ENCODE measurements at regions not wholly inside any gene's neighbourhood (a gene's known extent, or its start where the extent isn't known, plus 50 kb on each side); places are given as distances from the start of the nearest gene placed in this dataset.

DNA sequence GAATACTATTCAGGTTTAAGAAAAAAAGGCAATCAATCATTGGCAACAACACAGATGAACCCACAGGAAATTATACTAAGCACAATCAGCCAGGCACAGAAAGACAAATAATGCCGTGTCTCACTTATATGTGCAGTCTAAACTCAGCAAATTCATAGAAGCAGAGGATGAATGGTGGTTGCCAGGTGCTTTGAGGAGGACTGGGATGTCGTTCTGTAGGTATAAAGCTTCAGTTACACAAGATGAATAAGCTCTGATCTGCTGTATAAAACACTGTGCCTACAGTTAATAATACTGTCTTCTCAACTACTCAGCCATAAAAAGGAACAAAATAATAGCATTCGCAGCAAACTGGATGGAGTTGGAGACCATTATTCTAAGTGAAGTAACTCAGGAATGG lies 324.8 kb upstream of the HSFY2 start:
- H3K27ac ChIP-seq, result no peak overlapping the region
- no peak for TF ChIP-seq ZFX (IDR thresholded peaks at IDR 0.05; ENCODE audit: borderline replicate concordance)
- TF ChIP-seq, protein P1, sequence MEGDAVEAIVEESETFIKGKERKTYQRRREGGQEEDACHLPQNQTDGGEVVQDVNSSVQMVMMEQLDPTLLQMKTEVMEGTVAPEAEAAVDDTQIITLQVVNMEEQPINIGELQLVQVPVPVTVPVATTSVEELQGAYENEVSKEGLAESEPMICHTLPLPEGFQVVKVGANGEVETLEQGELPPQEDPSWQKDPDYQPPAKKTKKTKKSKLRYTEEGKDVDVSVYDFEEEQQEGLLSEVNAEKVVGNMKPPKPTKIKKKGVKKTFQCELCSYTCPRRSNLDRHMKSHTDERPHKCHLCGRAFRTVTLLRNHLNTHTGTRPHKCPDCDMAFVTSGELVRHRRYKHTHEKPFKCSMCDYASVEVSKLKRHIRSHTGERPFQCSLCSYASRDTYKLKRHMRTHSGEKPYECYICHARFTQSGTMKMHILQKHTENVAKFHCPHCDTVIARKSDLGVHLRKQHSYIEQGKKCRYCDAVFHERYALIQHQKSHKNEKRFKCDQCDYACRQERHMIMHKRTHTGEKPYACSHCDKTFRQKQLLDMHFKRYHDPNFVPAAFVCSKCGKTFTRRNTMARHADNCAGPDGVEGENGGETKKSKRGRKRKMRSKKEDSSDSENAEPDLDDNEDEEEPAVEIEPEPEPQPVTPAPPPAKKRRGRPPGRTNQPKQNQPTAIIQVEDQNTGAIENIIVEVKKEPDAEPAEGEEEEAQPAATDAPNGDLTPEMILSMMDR (IDR thresholded peaks at IDR 0.05), result no peak

DNA sequence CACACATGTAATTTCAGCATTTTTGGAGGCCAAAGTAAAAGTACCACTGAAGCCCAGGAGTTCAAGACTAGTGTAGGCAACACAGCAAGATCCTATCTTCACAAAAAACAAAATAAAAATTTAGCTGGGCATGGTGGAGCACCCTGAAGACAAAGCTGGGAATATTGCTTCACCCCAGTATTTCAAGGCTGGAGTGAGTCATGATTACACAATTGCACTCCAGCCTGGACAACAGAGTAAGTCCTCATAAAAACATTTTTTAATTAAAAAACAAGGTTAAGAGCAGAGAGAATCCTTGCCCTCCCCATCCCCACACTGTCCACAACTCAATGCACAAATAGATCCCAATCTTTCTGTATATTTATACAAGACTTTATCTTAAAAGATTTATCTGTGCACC lies 321.9 kb upstream of the HSFY2 start:
- H3K27ac ChIP-seq, result no peak overlapping the region
- TF ChIP-seq ZFX (IDR thresholded peaks at IDR 0.05; ENCODE audit: borderline replicate concordance), result no peak
- TF ChIP-seq, protein P1 (IDR thresholded peaks at IDR 0.05), result no peak

DNA sequence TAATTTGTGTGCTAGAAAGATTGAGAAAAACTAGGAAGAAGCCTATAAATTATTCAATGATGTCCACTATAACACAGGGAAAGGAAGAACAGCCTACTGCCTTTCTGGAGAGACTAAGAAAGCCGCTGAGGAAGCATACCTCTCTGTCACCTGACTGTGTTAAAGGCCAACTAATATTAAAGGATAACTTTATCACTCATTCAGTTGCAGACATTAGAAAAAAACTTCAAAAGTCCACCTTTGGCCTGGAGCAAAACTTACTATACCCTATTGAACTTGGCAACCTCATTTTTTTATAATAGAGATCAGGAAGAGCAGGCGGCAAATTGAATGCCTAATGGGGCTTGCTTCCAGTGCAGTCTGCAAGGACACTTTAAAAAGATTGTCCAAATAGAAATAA lies 309.5 kb upstream of the HSFY2 start:
- no peak overlapping the region for H3K27ac ChIP-seq
- no peak for TF ChIP-seq ZFX (IDR thresholded peaks at IDR 0.05; ENCODE audit: borderline replicate concordance)
- TF ChIP-seq, protein P1 (IDR thresholded peaks at IDR 0.05), result no peak

DNA sequence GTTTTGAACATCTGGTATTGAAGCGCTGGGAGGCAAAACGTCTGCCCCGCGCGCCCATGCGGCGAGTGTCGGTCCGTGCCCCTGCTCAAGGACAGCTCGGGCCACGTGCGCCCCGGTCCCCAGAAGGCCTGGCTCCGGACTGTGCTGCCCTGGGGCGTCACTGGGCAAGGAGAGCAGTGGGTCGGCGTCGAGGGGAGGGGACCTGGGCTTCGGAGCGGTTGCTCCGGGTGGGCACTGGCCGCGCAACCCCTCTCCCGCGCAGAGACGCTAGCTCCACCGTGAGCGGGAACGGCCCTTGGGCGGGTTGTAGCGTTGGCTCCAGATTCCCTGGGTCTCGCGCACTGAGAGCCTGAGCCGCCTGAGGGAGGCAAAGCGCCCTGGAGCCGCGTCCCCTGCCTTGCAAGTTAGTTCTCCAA lies 304.2 kb upstream of the HSFY2 start:
- TF ChIP-seq ZFX (IDR thresholded peaks at IDR 0.05; ENCODE audit: borderline replicate concordance), result no peak
- TF ChIP-seq, protein P1 (IDR thresholded peaks at IDR 0.05), result no peak
- H3K27ac ChIP-seq, result no peak overlapping the region

DNA sequence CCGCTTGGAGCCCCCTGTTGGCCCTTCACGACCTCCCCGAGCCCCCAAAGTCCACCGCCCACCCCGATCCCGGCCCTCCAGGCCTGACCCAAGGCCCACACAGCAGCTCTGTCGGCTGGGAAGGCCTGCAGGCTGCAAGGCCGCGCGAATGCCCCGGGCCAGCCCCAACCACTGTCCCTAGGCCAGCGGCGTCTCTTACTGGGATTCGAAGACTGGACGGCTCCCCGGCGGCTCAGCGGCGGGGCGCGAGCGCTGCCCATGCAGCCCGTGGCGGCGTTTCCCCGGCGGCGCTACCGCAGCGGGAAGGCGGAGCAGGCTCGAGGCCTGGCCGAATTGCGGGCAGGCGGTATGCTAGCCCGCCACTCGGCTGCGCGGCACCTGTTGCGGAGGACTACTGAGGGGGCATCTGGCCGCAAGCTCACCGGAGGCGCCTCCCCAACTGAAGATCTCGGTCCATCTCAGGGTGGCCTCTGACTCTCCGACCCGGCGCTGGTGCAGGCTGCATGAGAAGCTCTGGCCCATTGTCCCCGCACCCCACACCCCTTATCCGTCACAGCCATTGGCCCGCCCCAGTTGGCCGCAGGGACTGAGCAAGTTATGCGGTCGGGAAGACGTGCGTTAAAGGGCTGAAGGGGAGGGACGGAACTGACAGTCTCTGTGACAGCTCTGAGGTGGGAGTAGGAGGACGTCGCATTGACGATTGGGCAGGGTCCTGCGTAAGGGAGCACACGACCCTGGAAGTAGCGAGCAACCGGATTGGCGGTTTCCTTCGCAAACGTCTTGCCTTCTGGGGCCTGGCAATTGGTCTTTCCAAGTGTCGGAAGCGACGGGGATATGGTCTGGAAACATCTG lies 303.5 kb upstream of the HSFY2 start:
- TF ChIP-seq, protein P1 (IDR thresholded peaks at IDR 0.05), result no peak
- H3K27ac ChIP-seq, result no peak overlapping the region; the same call in 1 of the 2 replicates

DNA sequence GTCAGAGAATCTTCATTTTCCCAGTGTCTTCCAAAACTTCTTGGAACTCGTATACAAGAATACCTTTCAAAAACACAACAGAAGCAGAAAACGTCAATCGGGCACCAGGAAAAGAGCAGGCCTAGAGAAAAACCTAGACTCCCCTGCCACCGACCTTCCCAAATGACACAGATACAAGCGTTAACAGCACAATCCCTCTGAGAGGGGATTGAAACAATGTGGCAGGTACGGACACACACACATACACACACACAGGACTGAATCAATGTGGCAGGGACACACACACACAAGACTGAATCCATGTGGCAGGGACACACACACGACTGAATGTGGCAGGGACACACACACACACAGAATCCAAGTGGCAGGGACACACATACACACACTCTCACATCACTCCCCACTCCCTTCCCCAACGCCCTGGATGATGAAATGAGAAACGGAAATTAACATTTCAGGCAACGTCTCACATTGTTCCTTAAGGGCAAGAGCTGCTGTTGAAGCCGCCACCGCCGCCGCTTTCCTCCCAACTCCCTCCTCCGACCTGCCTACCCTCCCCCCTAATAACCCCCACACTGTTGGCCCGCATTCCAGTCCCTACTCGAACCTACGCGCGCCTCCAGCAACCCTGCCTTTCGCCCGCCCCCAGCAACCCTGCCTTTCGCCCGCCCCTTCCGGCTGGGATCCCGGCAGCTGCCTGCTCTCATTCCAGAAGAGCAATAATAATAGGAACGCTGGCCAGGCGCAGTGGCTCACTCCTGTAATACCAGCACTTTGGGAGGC lies 302.1 kb upstream of the HSFY2 start:
- no peak for TF ChIP-seq ZFX (IDR thresholded peaks at IDR 0.05; ENCODE audit: borderline replicate concordance)
- TF ChIP-seq, protein P1 (IDR thresholded peaks at IDR 0.05), result no peak
- H3K27ac ChIP-seq, result peak overlapping the region; percentile 62

DNA sequence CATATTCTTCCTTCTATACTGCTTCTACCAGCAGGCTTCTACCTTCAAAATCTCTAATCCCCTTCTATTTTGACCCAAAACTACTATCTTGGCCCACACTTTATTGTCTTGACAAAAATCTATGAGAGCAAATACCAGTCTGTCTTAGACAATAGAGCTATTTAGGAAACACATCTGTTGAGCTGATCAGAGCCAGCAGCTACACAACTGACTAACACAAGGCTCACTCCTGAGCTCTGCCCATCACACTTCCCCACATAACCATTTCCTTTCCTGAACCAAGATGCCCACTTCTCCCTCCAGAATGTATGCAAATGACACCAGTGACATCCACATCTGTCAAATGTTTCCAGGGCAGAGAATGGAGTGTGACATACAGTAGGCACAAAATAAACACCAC lies 293.9 kb upstream of the HSFY2 start:
- no peak for TF ChIP-seq ZFX (IDR thresholded peaks at IDR 0.05; ENCODE audit: borderline replicate concordance)
- TF ChIP-seq, protein P1 (IDR thresholded peaks at IDR 0.05), result no peak
- H3K27ac ChIP-seq, result no peak overlapping the region
